ENCODE measurements at regions not wholly inside any gene's neighbourhood (a gene's known extent, or its start where the extent isn't known, plus 50 kb on each side); places are given as distances from the start of the nearest gene placed in this dataset.

DNA sequence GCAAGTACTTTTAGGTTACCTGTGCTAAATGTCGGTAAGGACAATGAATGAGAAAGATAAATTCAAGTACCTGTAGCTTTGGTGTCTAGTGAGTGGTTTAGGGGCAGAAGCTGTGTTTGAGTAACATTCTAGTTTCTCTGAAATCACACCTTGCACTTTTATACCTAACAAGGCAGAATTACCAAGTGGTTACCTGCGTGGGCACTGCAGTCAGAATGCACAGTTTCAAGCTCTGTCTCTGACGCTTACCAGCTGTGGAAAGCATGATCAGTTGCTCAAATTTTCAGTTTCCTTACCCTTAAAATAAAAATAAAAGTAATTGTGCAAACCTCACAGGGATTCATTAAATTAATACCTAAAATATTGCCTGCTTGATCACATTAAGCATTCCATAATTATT is 846.9 kb upstream of the VRK2 start:
- Histone ChIP-seq H3K4me1 (ENCODE audit: control insufficient read depth in 1 of 2, insufficient read depth in 2 of 2, low read depth in 1 of 2, low read length in 1 of 2) (no peaks in the 10 kb centered on the region), H3K27ac (ENCODE audit: low read depth in 2 of 2, low read length in 1 of 2) (no peak overlapping the region), H3K9me3 (no peaks in the 10 kb centered on the region), H3K4me2 (no peak overlapping the region), H3K27me3 (ENCODE audit: insufficient read depth) (no peaks in the 10 kb centered on the region), H3K36me3 (replicated peaks in 1 of 2; ENCODE audit: control insufficient read depth in 1 of 2, insufficient read depth in 2 of 2, low read length in 1 of 2) (peaks cover 0 to 14% of the 10 kb centered on the region in 2 experiments), H3K9ac (no peak overlapping the region), H4K20me1 (ENCODE audit: insufficient read depth) (no peaks in the 10 kb centered on the region), H3K4me3 (ENCODE audit: low read depth in 2 of 2, low read length in 1 of 2) (no peak overlapping the region), H3K79me2 (ENCODE audit: insufficient read depth) (no peaks in the 10 kb centered on the region), H2AFZ (ENCODE audit: low read depth) (no peak overlapping the region), H3K9me2 (no peaks in the 10 kb centered on the region), H3F3A (replicated peaks; ENCODE audit: insufficient read depth) (no peaks in the 10 kb centered on the region)
- CTCF ChIA-PET: no interaction called here
- POLR2A ChIA-PET: no interaction called here
- no peak for DNase-seq
- WGBS (ENCODE audit: low lambda C conversion rate): 49% methylated on average over 3 of the region's 3 CpGs
- TF ChIP-seq MEF2A (IDR thresholded peaks at IDR 0.05; ENCODE audit: borderline replicate concordance, low read depth): no peak
- no peak for TF ChIP-seq GATA2 (CRISPR knock-in tag; IDR thresholded peaks at IDR 0.05)
- no peak for TF ChIP-seq EP300 (IDR thresholded peaks at IDR 0.05; ENCODE audit: borderline replicate concordance in 1 of 2, low read depth in 1 of 2, low read length in 1 of 2)
- no peak for TF ChIP-seq RAD21 (IDR thresholded peaks at IDR 0.05; ENCODE audit: low read length)
- TF ChIP-seq FOXM1 (IDR thresholded peaks at IDR 0.05; ENCODE audit: low read depth): no peak
- TF ChIP-seq, protein P1, sequence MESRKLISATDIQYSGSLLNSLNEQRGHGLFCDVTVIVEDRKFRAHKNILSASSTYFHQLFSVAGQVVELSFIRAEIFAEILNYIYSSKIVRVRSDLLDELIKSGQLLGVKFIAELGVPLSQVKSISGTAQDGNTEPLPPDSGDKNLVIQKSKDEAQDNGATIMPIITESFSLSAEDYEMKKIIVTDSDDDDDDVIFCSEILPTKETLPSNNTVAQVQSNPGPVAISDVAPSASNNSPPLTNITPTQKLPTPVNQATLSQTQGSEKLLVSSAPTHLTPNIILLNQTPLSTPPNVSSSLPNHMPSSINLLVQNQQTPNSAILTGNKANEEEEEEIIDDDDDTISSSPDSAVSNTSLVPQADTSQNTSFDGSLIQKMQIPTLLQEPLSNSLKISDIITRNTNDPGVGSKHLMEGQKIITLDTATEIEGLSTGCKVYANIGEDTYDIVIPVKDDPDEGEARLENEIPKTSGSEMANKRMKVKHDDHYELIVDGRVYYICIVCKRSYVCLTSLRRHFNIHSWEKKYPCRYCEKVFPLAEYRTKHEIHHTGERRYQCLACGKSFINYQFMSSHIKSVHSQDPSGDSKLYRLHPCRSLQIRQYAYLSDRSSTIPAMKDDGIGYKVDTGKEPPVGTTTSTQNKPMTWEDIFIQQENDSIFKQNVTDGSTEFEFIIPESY (IDR thresholded peaks at IDR 0.05; ENCODE audit: borderline replicate concordance, low read depth): no peak
- TF ChIP-seq, protein P2, sequence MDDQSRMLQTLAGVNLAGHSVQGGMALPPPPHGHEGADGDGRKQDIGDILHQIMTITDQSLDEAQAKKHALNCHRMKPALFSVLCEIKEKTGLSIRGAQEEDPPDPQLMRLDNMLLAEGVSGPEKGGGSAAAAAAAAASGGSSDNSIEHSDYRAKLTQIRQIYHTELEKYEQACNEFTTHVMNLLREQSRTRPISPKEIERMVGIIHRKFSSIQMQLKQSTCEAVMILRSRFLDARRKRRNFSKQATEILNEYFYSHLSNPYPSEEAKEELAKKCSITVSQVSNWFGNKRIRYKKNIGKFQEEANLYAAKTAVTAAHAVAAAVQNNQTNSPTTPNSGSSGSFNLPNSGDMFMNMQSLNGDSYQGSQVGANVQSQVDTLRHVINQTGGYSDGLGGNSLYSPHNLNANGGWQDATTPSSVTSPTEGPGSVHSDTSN (IDR thresholded peaks at IDR 0.05): no peak

DNA sequence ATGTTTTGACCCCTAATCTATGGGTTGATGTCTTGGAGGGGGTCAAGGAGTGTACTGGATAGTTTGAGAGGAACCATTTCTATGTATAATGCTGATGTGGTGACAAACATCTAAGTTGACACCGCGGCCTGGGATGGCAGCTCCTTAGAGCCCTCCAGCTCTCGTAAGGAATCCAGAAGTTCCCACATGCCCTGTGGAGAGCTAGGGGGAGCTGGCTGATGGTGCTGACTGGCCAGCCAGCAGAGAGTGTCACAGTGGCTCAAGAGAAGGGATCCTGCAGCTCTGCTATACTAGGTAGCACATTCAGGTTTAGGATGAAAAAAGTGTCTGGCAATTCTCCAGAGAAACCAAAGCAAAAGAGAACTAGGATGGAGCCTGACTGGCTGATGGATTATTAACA is 842.2 kb upstream of the VRK2 start:
- H3K27me3 ChIP-seq (ENCODE audit: insufficient read depth): no peaks in the 10 kb centered on the region
- ChIA-PET POLR2A (no interaction called here), CTCF (no interaction called here)
- TF ChIP-seq TEAD4 (IDR thresholded peaks at IDR 0.05; ENCODE audit: borderline replicate concordance, insufficient read depth) (no peak), POLR2AphosphoS5 (IDR thresholded peaks at IDR 0.05; ENCODE audit: low read depth, low read length) (no peak), MXI1 (IDR thresholded peaks at IDR 0.05; ENCODE audit: low read depth, low read length) (no peak), JUND (IDR thresholded peaks at IDR 0.05) (no peak), GABPA (IDR thresholded peaks at IDR 0.05; ENCODE audit: low read depth) (no peak), RXRA (IDR thresholded peaks at IDR 0.05; ENCODE audit: borderline replicate concordance, low read depth) (no peak), NFIC (IDR thresholded peaks at IDR 0.05; ENCODE audit: borderline replicate concordance) (no peak), MEF2A (IDR thresholded peaks at IDR 0.05; ENCODE audit: borderline replicate concordance, low read depth) (no peak), EZH2phosphoT487 (IDR thresholded peaks at IDR 0.05; ENCODE audit: borderline replicate concordance, low read depth) (no peak), TCF12 (IDR thresholded peaks at IDR 0.05) (no peak), RFX5 (IDR thresholded peaks at IDR 0.05; ENCODE audit: low read length) (no peak), SIN3A (IDR thresholded peaks at IDR 0.05; ENCODE audit: borderline replicate concordance, low read depth, low read length) (no peak), SMC3 (IDR thresholded peaks at IDR 0.05; ENCODE audit: low read depth, low read length) (no peak), NRF1 (IDR thresholded peaks at IDR 0.05; ENCODE audit: low read depth, low read length) (no peak)
- TF ChIP-seq, protein P3, sequence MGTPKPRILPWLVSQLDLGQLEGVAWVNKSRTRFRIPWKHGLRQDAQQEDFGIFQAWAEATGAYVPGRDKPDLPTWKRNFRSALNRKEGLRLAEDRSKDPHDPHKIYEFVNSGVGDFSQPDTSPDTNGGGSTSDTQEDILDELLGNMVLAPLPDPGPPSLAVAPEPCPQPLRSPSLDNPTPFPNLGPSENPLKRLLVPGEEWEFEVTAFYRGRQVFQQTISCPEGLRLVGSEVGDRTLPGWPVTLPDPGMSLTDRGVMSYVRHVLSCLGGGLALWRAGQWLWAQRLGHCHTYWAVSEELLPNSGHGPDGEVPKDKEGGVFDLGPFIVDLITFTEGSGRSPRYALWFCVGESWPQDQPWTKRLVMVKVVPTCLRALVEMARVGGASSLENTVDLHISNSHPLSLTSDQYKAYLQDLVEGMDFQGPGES (IDR thresholded peaks at IDR 0.05; ENCODE audit: low read depth, low read length): no peak
- TF ChIP-seq, protein P4, sequence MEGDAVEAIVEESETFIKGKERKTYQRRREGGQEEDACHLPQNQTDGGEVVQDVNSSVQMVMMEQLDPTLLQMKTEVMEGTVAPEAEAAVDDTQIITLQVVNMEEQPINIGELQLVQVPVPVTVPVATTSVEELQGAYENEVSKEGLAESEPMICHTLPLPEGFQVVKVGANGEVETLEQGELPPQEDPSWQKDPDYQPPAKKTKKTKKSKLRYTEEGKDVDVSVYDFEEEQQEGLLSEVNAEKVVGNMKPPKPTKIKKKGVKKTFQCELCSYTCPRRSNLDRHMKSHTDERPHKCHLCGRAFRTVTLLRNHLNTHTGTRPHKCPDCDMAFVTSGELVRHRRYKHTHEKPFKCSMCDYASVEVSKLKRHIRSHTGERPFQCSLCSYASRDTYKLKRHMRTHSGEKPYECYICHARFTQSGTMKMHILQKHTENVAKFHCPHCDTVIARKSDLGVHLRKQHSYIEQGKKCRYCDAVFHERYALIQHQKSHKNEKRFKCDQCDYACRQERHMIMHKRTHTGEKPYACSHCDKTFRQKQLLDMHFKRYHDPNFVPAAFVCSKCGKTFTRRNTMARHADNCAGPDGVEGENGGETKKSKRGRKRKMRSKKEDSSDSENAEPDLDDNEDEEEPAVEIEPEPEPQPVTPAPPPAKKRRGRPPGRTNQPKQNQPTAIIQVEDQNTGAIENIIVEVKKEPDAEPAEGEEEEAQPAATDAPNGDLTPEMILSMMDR (IDR thresholded peaks at IDR 0.05): no peak
- H3F3A ChIP-seq (replicated peaks; ENCODE audit: insufficient read depth): peaks cover 6% of the 10 kb centered on the region
- H4K20me1 ChIP-seq (ENCODE audit: insufficient read depth): no peaks in the 10 kb centered on the region
- no peak overlapping the region for H3K4me2 ChIP-seq
- no peaks in the 10 kb centered on the region for H3K9me2 ChIP-seq
- H3K36me3 ChIP-seq (replicated peaks in 1 of 2; ENCODE audit: control insufficient read depth in 1 of 2, insufficient read depth in 2 of 2, low read length in 1 of 2): peaks cover 7 to 23% of the 10 kb centered on the region in 2 experiments
- WGBS (ENCODE audit: low lambda C conversion rate): 67% methylated on average over 3 of the region's 3 CpGs
- H3K27ac ChIP-seq (ENCODE audit: low read depth in 2 of 2, low read length in 1 of 2): no peak overlapping the region
- no peaks in the 10 kb centered on the region for H3K79me2 ChIP-seq (ENCODE audit: insufficient read depth)
- no peaks in the 10 kb centered on the region; the same call in 1 of the 2 replicates for H3K9me3 ChIP-seq
- no peak overlapping the region for H2AFZ ChIP-seq (ENCODE audit: low read depth)
- H3K9ac ChIP-seq: no peak overlapping the region
- no peaks in the 10 kb centered on the region for H3K4me1 ChIP-seq (ENCODE audit: control insufficient read depth in 1 of 2, insufficient read depth in 2 of 2, low read depth in 1 of 2, low read length in 1 of 2)
- no peak for DNase-seq
- no peak overlapping the region for H3K4me3 ChIP-seq (ENCODE audit: low read depth in 2 of 2, low read length in 1 of 2)
